Endothelial cell (in vitro differentiated cells): ENCODE measurements at regions not wholly inside any gene's neighbourhood (a gene's known extent, or its start where the extent isn't known, plus 50 kb on each side); places are given as distances from the start of the nearest gene placed in this dataset.

Experiments used
- DNase-seq: peaks from one replicate; pipeline ENCODE4 v3.0.0; 2021; ENCODE audit warnings: low spot score
- H3K27ac Mint-ChIP-seq: one replicate; pipeline ENCODE4 v1.8.0; 2021; ENCODE audit warnings: mixed read lengths, inconsistent platforms; ENCODE audit not compliant: unreplicated experiment
- H3K27me3 Mint-ChIP-seq: one replicate; pipeline ENCODE4 v1.8.0; 2021; ENCODE audit warnings: mild to moderate bottlenecking, moderate library complexity, mixed read lengths, inconsistent platforms; ENCODE audit not compliant: unreplicated experiment
- H3K36me3 Mint-ChIP-seq: one replicate; pipeline ENCODE4 v1.8.0; 2021; ENCODE audit warnings: mild to moderate bottlenecking, low read depth, mixed read lengths, inconsistent platforms; ENCODE audit not compliant: unreplicated experiment
- H3K4me1 Mint-ChIP-seq: one replicate; pipeline ENCODE4 v1.8.0; 2021; ENCODE audit warnings: mild to moderate bottlenecking, mixed read lengths, inconsistent platforms; ENCODE audit not compliant: unreplicated experiment
- H3K4me3 Mint-ChIP-seq: one replicate; pipeline ENCODE4 v1.8.0; 2021; ENCODE audit warnings: mild to moderate bottlenecking, mixed read lengths, inconsistent platforms; ENCODE audit not compliant: unreplicated experiment
- H3K9me3 Mint-ChIP-seq: one replicate; pipeline ENCODE4 v1.8.0; 2021; ENCODE audit warnings: mixed read lengths, inconsistent platforms; ENCODE audit not compliant: unreplicated experiment
- CTCF ChIP-seq: fragments of 200-600 bp; sonication (generic); IDR thresholded peaks from one replicate; pipeline ENCODE4 v1.5.0; 2021; ENCODE audit warnings: antibody characterized with exemption; ENCODE audit not compliant: unreplicated experiment

DNA sequence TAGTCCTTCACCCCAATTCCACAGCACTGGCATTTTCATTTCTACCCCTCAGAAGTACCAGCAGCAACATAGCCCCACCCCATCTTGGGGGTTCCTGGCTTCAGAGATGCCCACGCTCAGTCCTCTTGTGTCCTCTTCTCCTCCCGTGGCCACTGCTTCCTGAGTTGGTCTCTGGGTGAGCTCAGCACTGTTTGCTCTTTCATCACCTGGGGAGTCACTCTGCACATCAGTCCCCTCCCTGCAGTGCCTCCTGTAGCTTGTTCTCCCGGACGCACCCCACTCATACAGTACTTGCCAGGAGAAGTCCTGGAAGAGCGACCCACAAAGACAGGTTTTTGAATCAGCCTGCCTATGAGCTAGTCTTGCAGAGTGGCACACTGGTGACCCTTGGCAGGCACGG, 63.8 kb downstream of the GSC start:
- H3K4me3 Mint-ChIP-seq: no peak overlapping the region

GRCh38 chr14:94702629-94703028, 67.3 kb downstream of the GSC start:
- H3K36me3 Mint-ChIP-seq: no peaks in the 10 kb centered on the region
- no peak overlapping the region for H3K4me3 Mint-ChIP-seq
- H3K4me1 Mint-ChIP-seq: no peaks in the 10 kb centered on the region
- no peak for DNase-seq
- no peak overlapping the region for H3K27ac Mint-ChIP-seq
- no peak for TF ChIP-seq CTCF
- no peaks in the 10 kb centered on the region for H3K9me3 Mint-ChIP-seq
- H3K27me3 Mint-ChIP-seq: peaks cover 2% of the 10 kb centered on the region

More for the DNA sequence above, 63.8 kb downstream of the GSC start:
- Mint-ChIP-seq H3K4me1 (no peaks in the 10 kb centered on the region), H3K9me3 (no peaks in the 10 kb centered on the region), H3K36me3 (no peaks in the 10 kb centered on the region), H3K27ac (no peak overlapping the region), H3K27me3 (peaks cover 4% of the 10 kb centered on the region)
- DNase-seq: no peak
- no peak for TF ChIP-seq CTCF

GRCh38 chr14:94701861-94702370, 68.0 kb downstream of the GSC start:
- TF ChIP-seq CTCF: no peak
- Mint-ChIP-seq H3K27ac (no peak overlapping the region), H3K27me3 (peaks cover 1% of the 10 kb centered on the region), H3K9me3 (no peaks in the 10 kb centered on the region), H3K4me1 (no peaks in the 10 kb centered on the region), H3K36me3 (no peaks in the 10 kb centered on the region), H3K4me3 (no peak overlapping the region)
- no peak for DNase-seq

DNA sequence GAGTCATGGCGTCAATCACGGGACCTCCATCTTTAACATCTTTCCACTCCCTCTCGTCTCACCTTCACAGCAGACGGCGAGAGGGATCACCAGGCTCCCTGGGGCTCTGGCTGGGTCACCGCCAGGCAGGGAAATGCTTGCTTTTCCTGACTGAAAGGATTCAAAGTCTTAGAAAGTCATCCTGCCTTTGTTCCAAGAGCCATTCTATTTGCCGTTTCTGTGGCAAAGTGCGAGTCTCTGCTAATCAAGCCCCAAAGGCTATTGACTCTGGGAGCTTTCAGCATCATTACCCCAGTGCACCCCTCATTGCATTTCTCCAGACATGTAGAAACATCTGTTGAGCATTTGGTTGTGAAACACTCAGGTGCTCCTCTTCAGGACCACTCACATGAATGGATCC, 69.6 kb downstream of the GSC start:
- Mint-ChIP-seq H3K4me3 (no peak overlapping the region), H3K9me3 (no peaks in the 10 kb centered on the region), H3K27ac (no peak overlapping the region), H3K4me1 (no peaks in the 10 kb centered on the region), H3K27me3 (peaks cover 3% of the 10 kb centered on the region), H3K36me3 (no peaks in the 10 kb centered on the region)
- no peak for TF ChIP-seq CTCF
- DNase-seq: no peak

GRCh38 chr14:94699831-94700230, 70.1 kb downstream of the GSC start:
- Mint-ChIP-seq H3K27ac (no peak overlapping the region), H3K36me3 (no peaks in the 10 kb centered on the region), H3K9me3 (no peaks in the 10 kb centered on the region), H3K4me1 (peaks cover under 1% of the 10 kb centered on the region), H3K4me3 (no peak overlapping the region), H3K27me3 (peaks cover 6% of the 10 kb centered on the region)
- DNase-seq: no peak
- no peak for TF ChIP-seq CTCF
